HEK293 (cell line): ENCODE measurements at regions not wholly inside any gene's neighbourhood (a gene's known extent, or its start where the extent isn't known, plus 50 kb on each side); places are given as distances from the start of the nearest gene placed in this dataset.

ENCODE experiments used
- CTCF ChIA-PET: fragments of 350-600 bp; formaldehyde crosslinking; extraction: SDS; loops from one replicate; lab custom pipeline; 2021; ENCODE audit warnings: antibody characterized with exemption; lab: Yijun Ruan, JAX
- POLR2A ChIA-PET: fragments of 300-600 bp; formaldehyde crosslinking; extraction: SDS; loops from one replicate; lab custom pipeline; 2020; ENCODE audit warnings: antibody characterized with exemption, inconsistent platforms; lab: Yijun Ruan, JAX
- H3K27ac ChIP-seq: fragments of 200-500 bp; sonication (Bioruptor generic); 2 replicates; pipeline ENCODE4 v1.5.1; 2014; ENCODE audit warnings: low read depth, low read length, control low read depth, inconsistent platforms; ENCODE audit errors: extremely low read depth
- H3K36me3 ChIP-seq, 2 experiments: fragments of 200-500 bp in 1 of 2; sonication (Bioruptor generic) in 1 of 2; 1 replicate in 1 of 2; 2 replicates in 1 of 2; pipeline ENCODE4 v1.5.1; 2014 to 2017; ENCODE audit warnings: inconsistent platforms in 2 of 2, low read length in 2 of 2; ENCODE audit not compliant: control insufficient read depth in 2 of 2, insufficient read depth in 1 of 2
- H3K4me1 ChIP-seq: fragments of 200-500 bp; sonication (Bioruptor generic); 2 replicates; pipeline ENCODE4 v1.5.1; 2014; ENCODE audit warnings: mild to moderate bottlenecking, low read length, inconsistent platforms; ENCODE audit not compliant: control insufficient read depth, insufficient read depth
- H3K4me3 ChIP-seq: 2 replicates; pipeline ENCODE4 v1.5.1; 2011; ENCODE audit warnings: low read depth, mild to moderate bottlenecking, control low read depth, low read length, moderate library complexity
- H3K9me3 ChIP-seq: fragments of 200-500 bp; sonication (Bioruptor generic); 2 replicates; pipeline ENCODE4 v1.5.1; 2014; ENCODE audit warnings: low read depth, low read length, inconsistent platforms; ENCODE audit not compliant: control insufficient read depth, insufficient read depth
- KLF1 ChIP-seq: fragments of 450-650 bp; formaldehyde crosslinking; IDR thresholded peaks from 2 replicates; pipeline ENCODE4 v1.5.1; 2016; ENCODE audit warnings: missing biosample characterization, missing genetic modification characterization
- KLF8 ChIP-seq: fragments of 450-650 bp; formaldehyde crosslinking; IDR thresholded peaks from 2 replicates; pipeline ENCODE4 v1.5.1; 2016; ENCODE audit warnings: missing biosample characterization, missing genetic modification characterization
- YY2 ChIP-seq: fragments of 450-650 bp; formaldehyde crosslinking; IDR thresholded peaks from 2 replicates; pipeline ENCODE4 v1.5.1; 2016; ENCODE audit warnings: missing biosample characterization, missing genetic modification characterization
- ZNF266 ChIP-seq: fragments of 450-650 bp; formaldehyde crosslinking; IDR thresholded peaks from 2 replicates; pipeline ENCODE4 v1.5.1; 2016; ENCODE audit warnings: missing biosample characterization, missing genetic modification characterization, low read depth
- ZNF324 ChIP-seq: fragments of 450-650 bp; formaldehyde crosslinking; IDR thresholded peaks from 2 replicates; pipeline ENCODE4 v1.5.1; 2016; ENCODE audit warnings: missing biosample characterization, missing genetic modification characterization
- ZNF366 ChIP-seq: fragments of 450-650 bp; formaldehyde crosslinking; conservative IDR thresholded peaks from 2 replicates; pipeline ENCODE4 v1.5.1; 2016; ENCODE audit warnings: missing biosample characterization, missing genetic modification characterization
- ZNF670 ChIP-seq: fragments of 450-650 bp; formaldehyde crosslinking; IDR thresholded peaks from 2 replicates; pipeline ENCODE4 v1.5.1; 2016; ENCODE audit warnings: missing biosample characterization, missing genetic modification characterization, low read depth
- ZNF837 ChIP-seq: fragments of 450-650 bp; formaldehyde crosslinking; IDR thresholded peaks from 2 replicates; pipeline ENCODE4 v1.5.1; 2016; ENCODE audit warnings: missing biosample characterization, missing genetic modification characterization
- TF ChIP-seq, protein P1 (sequence below): fragments of 450-650 bp; formaldehyde crosslinking; IDR thresholded peaks from 2 replicates; pipeline ENCODE4 v1.5.1; 2016; ENCODE audit warnings: missing biosample characterization, missing genetic modification characterization
- TF ChIP-seq, protein P2 (sequence below): fragments of 450-650 bp; formaldehyde crosslinking; IDR thresholded peaks from 2 replicates; pipeline ENCODE4 v1.5.1; 2016; ENCODE audit warnings: missing biosample characterization, missing genetic modification characterization
- TF ChIP-seq, protein P3 (sequence below): fragments of 450-650 bp; formaldehyde crosslinking; IDR thresholded peaks from 2 replicates; pipeline ENCODE4 v1.5.0; 2017; ENCODE audit warnings: missing biosample characterization, missing genetic modification characterization, borderline replicate concordance
- TF ChIP-seq, protein P4 (sequence below): fragments of 450-650 bp; formaldehyde crosslinking; IDR thresholded peaks from 2 replicates; pipeline ENCODE4 v1.5.1; 2016; ENCODE audit warnings: missing biosample characterization, missing genetic modification characterization
- TF ChIP-seq, protein P5 (sequence below): fragments of 450-650 bp; formaldehyde crosslinking; IDR thresholded peaks from 2 replicates; pipeline ENCODE4 v1.5.1; 2016; ENCODE audit warnings: missing biosample characterization, missing genetic modification characterization
- TF ChIP-seq, protein P6 (sequence below): fragments of 450-650 bp; formaldehyde crosslinking; IDR thresholded peaks from 2 replicates; pipeline ENCODE4 v1.5.1; 2017; ENCODE audit warnings: missing biosample characterization, missing genetic modification characterization

DNA sequence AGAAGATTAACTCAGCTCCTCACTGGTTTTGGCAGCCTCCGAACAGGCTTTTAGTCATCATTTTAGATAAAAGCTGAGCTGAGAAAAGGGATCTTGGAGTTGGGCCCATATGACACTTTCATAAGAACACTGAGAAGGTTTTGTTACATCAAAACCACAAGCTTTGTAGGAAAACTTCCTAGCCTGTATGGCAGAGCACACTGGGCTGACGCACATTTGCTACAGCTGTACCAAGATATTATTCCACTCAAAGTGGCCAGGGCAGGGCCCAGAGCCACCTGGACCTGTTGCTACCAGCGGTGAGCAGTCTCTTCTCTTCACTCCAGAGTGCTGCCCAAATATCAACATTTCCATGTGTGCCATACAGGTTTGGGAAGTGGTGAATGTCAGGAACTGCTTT is 160.5 kb upstream of the CCDC54 start (continued):
- TF ChIP-seq, protein P1, sequence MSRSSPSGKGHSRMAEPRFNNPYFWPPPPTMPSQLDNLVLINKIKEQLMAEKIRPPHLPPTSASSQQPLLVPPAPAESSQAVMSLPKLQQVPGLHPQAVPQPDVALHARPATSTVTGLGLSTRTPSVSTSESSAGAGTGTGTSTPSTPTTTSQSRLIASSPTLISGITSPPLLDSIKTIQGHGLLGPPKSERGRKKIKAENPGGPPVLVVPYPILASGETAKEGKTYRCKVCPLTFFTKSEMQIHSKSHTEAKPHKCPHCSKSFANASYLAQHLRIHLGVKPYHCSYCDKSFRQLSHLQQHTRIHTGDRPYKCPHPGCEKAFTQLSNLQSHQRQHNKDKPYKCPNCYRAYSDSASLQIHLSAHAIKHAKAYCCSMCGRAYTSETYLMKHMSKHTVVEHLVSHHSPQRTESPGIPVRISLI (tag by site-specific recombination): no peak
- TF ChIP-seq KLF1 (tag by site-specific recombination): no peak
- TF ChIP-seq, protein P2, sequence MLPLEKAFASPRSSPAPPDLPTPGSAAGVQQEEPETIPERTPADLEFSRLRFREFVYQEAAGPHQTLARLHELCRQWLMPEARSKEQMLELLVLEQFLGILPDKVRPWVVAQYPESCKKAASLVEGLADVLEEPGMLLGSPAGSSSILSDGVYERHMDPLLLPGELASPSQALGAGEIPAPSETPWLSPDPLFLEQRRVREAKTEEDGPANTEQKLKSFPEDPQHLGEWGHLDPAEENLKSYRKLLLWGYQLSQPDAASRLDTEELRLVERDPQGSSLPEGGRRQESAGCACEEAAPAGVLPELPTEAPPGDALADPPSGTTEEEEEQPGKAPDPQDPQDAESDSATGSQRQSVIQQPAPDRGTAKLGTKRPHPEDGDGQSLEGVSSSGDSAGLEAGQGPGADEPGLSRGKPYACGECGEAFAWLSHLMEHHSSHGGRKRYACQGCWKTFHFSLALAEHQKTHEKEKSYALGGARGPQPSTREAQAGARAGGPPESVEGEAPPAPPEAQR: no peak
- TF ChIP-seq ZNF266 (tag by site-specific recombination): no peak
- no peak for TF ChIP-seq ZNF324 (tag by site-specific recombination)

DNA sequence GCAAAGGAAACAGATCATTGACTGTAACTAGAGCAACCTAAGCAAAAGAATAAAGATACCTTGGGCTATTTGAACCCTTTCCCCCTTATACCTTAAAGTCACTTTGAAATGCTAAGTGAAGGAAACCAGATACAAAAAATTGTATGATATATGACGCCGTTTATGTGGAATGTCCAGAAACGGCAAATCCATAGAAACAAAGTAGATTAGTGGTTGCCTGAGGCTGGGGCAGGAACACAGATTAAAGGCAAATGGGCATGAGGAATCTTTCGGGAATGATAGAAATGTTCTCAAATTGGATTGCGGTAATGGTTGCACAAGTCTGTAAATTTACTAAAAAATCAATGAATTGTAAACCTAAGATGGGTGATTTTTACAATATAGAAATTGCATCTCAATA is 160.1 kb upstream of the CCDC54 start:
- H3K36me3 ChIP-seq: no peaks in the 10 kb centered on the region
- H3K4me1 ChIP-seq: no peaks in the 10 kb centered on the region
- H3K27ac ChIP-seq: no peak overlapping the region
- TF ChIP-seq KLF8 (tag by site-specific recombination): no peak
- no peak for TF ChIP-seq ZNF670 (tag by site-specific recombination)
- TF ChIP-seq ZNF837: no peak
- no peak for TF ChIP-seq YY2 (tag by site-specific recombination)
- TF ChIP-seq, protein P3, sequence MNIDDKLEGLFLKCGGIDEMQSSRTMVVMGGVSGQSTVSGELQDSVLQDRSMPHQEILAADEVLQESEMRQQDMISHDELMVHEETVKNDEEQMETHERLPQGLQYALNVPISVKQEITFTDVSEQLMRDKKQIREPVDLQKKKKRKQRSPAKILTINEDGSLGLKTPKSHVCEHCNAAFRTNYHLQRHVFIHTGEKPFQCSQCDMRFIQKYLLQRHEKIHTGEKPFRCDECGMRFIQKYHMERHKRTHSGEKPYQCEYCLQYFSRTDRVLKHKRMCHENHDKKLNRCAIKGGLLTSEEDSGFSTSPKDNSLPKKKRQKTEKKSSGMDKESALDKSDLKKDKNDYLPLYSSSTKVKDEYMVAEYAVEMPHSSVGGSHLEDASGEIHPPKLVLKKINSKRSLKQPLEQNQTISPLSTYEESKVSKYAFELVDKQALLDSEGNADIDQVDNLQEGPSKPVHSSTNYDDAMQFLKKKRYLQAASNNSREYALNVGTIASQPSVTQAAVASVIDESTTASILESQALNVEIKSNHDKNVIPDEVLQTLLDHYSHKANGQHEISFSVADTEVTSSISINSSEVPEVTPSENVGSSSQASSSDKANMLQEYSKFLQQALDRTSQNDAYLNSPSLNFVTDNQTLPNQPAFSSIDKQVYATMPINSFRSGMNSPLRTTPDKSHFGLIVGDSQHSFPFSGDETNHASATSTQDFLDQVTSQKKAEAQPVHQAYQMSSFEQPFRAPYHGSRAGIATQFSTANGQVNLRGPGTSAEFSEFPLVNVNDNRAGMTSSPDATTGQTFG (tag by site-specific recombination): no peak
- TF ChIP-seq, protein P4, sequence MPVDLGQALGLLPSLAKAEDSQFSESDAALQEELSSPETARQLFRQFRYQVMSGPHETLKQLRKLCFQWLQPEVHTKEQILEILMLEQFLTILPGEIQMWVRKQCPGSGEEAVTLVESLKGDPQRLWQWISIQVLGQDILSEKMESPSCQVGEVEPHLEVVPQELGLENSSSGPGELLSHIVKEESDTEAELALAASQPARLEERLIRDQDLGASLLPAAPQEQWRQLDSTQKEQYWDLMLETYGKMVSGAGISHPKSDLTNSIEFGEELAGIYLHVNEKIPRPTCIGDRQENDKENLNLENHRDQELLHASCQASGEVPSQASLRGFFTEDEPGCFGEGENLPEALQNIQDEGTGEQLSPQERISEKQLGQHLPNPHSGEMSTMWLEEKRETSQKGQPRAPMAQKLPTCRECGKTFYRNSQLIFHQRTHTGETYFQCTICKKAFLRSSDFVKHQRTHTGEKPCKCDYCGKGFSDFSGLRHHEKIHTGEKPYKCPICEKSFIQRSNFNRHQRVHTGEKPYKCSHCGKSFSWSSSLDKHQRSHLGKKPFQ (tag by site-specific recombination): no peak
- TF ChIP-seq, protein P2: no peak
- TF ChIP-seq, protein P5, sequence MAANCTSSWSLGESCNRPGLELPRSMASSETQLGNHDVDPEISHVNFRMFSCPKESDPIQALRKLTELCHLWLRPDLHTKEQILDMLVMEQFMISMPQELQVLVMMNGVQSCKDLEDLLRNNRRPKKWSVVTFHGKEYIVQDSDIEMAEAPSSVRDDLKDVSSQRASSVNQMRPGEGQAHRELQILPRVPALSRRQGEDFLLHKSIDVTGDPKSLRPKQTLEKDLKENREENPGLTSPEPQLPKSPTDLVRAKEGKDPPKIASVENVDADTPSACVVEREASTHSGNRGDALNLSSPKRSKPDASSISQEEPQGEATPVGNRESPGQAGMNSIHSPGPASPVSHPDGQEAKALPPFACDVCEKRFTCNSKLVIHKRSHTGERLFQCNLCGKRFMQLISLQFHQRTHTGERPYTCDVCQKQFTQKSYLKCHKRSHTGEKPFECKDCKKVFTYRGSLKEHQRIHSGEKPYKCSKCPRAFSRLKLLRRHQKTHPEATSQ (tag by site-specific recombination): no peak
- no peak for TF ChIP-seq ZNF366
- TF ChIP-seq, protein P6, sequence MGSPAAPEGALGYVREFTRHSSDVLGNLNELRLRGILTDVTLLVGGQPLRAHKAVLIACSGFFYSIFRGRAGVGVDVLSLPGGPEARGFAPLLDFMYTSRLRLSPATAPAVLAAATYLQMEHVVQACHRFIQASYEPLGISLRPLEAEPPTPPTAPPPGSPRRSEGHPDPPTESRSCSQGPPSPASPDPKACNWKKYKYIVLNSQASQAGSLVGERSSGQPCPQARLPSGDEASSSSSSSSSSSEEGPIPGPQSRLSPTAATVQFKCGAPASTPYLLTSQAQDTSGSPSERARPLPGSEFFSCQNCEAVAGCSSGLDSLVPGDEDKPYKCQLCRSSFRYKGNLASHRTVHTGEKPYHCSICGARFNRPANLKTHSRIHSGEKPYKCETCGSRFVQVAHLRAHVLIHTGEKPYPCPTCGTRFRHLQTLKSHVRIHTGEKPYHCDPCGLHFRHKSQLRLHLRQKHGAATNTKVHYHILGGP (tag by site-specific recombination): no peak
- CTCF ChIA-PET: interaction anchor here (1.3 kb wide), 1 partner anchor 20 kb away, joined by 4 read pairs; no protein-coding TSS in a partner anchor
- no peak overlapping the region for H3K4me3 ChIP-seq
- POLR2A ChIA-PET: no interaction called here
- H3K9me3 ChIP-seq: no peaks in the 10 kb centered on the region
